ENCODE measurements at regions not wholly inside any gene's neighbourhood (a gene's known extent, or its start where the extent isn't known, plus 50 kb on each side); places are given as distances from the start of the nearest gene placed in this dataset.

DNA sequence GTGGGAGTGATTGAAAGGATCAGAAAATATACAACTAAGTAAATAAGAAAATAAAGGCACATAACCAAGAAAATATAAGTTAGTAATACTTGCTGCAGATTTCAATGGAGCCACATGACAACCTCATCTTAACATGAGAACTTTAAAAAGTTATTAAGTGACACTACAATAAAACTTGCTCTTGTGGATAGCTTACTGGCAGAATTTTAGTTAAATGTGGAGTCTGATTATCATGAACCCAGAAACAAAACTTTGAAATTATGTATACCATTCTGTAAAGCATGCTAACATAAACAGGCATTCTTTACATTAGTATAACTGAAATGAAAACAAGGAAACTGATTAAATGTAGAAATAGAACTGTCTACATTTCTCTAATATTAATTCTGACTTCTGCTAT is 220.9 kb downstream of the RFPL4B start:
- no peak overlapping the region for H2AFZ ChIP-seq
- no peaks in the 10 kb centered on the region for H3K36me3 Mint-ChIP-seq (ENCODE audit: low read depth)
- no peak for DNase-seq (ENCODE audit: low spot score)
- no peak overlapping the region for H3K27ac Mint-ChIP-seq
- no peak for ATAC-seq
- H3K4me2 ChIP-seq = no peak overlapping the region
- H3K79me2 ChIP-seq (replicated peaks; ENCODE audit: insufficient read depth) = no peaks in the 10 kb centered on the region
- no peaks in the 10 kb centered on the region for H3K36me3 ChIP-seq (ENCODE audit: insufficient read depth)
- H3K4me3 ChIP-seq = no peak overlapping the region
- H4K20me1 ChIP-seq (replicated peaks; ENCODE audit: insufficient read depth) = no peaks in the 10 kb centered on the region
- H3K4me1 Mint-ChIP-seq = peaks cover 9% of the 10 kb centered on the region
- no peaks in the 10 kb centered on the region for H3K27me3 ChIP-seq (ENCODE audit: insufficient read depth)
- no peak overlapping the region for H3K4me3 Mint-ChIP-seq
- no peaks in the 10 kb centered on the region for H3K9me3 Mint-ChIP-seq
- H3K27me3 Mint-ChIP-seq (ENCODE audit: insufficient read depth, low read depth, poor library complexity) = no peaks in the 10 kb centered on the region
- H3K4me1 ChIP-seq (ENCODE audit: insufficient read depth) = peaks cover 6% of the 10 kb centered on the region; the same call in 1 of the 2 replicates
- H3K9me2 ChIP-seq (ENCODE audit: insufficient read depth) = no peaks in the 10 kb centered on the region; the same call in 1 of the 2 replicates
- no peaks in the 10 kb centered on the region for H3F3A ChIP-seq (replicated peaks; ENCODE audit: low read depth)
- no peak overlapping the region for H3K27ac ChIP-seq (ENCODE audit: low read depth)
- TF ChIP-seq STAT1 (IDR thresholded peaks at IDR 0.05; ENCODE audit: unreplicated experiment) (no peak), JUNB (IDR thresholded peaks at IDR 0.05; ENCODE audit: unreplicated experiment) (no peak), NANOG (IDR thresholded peaks at IDR 0.05; ENCODE audit: borderline replicate concordance) (no peak), ZNF331 (CRISPR knock-in tag; IDR thresholded peaks at IDR 0.05; ENCODE audit: low read depth) (no peak), POLR2AphosphoS5 (IDR thresholded peaks at IDR 0.05; ENCODE audit: low read depth) (no peak), ZNF114 (CRISPR knock-in tag; IDR thresholded peaks at IDR 0.05) (no peak), EZH2phosphoT487 (IDR thresholded peaks at IDR 0.05; ENCODE audit: unreplicated experiment) (no peak), CREB1 (CRISPR knock-in tag; IDR thresholded peaks at IDR 0.05; ENCODE audit: low read depth) (no peak), EZH2 (IDR thresholded peaks at IDR 0.05; ENCODE audit: low read depth, unreplicated experiment) (no peak)
- TF ChIP-seq, protein P1, sequence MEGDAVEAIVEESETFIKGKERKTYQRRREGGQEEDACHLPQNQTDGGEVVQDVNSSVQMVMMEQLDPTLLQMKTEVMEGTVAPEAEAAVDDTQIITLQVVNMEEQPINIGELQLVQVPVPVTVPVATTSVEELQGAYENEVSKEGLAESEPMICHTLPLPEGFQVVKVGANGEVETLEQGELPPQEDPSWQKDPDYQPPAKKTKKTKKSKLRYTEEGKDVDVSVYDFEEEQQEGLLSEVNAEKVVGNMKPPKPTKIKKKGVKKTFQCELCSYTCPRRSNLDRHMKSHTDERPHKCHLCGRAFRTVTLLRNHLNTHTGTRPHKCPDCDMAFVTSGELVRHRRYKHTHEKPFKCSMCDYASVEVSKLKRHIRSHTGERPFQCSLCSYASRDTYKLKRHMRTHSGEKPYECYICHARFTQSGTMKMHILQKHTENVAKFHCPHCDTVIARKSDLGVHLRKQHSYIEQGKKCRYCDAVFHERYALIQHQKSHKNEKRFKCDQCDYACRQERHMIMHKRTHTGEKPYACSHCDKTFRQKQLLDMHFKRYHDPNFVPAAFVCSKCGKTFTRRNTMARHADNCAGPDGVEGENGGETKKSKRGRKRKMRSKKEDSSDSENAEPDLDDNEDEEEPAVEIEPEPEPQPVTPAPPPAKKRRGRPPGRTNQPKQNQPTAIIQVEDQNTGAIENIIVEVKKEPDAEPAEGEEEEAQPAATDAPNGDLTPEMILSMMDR (conservative IDR thresholded peaks at IDR 0.05; ENCODE audit: low read depth in 2 of 2) = no peak
- TF ChIP-seq, protein P2, sequence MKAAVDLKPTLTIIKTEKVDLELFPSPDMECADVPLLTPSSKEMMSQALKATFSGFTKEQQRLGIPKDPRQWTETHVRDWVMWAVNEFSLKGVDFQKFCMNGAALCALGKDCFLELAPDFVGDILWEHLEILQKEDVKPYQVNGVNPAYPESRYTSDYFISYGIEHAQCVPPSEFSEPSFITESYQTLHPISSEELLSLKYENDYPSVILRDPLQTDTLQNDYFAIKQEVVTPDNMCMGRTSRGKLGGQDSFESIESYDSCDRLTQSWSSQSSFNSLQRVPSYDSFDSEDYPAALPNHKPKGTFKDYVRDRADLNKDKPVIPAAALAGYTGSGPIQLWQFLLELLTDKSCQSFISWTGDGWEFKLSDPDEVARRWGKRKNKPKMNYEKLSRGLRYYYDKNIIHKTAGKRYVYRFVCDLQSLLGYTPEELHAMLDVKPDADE (IDR thresholded peaks at IDR 0.05) = no peak
- TF ChIP-seq, protein P3, sequence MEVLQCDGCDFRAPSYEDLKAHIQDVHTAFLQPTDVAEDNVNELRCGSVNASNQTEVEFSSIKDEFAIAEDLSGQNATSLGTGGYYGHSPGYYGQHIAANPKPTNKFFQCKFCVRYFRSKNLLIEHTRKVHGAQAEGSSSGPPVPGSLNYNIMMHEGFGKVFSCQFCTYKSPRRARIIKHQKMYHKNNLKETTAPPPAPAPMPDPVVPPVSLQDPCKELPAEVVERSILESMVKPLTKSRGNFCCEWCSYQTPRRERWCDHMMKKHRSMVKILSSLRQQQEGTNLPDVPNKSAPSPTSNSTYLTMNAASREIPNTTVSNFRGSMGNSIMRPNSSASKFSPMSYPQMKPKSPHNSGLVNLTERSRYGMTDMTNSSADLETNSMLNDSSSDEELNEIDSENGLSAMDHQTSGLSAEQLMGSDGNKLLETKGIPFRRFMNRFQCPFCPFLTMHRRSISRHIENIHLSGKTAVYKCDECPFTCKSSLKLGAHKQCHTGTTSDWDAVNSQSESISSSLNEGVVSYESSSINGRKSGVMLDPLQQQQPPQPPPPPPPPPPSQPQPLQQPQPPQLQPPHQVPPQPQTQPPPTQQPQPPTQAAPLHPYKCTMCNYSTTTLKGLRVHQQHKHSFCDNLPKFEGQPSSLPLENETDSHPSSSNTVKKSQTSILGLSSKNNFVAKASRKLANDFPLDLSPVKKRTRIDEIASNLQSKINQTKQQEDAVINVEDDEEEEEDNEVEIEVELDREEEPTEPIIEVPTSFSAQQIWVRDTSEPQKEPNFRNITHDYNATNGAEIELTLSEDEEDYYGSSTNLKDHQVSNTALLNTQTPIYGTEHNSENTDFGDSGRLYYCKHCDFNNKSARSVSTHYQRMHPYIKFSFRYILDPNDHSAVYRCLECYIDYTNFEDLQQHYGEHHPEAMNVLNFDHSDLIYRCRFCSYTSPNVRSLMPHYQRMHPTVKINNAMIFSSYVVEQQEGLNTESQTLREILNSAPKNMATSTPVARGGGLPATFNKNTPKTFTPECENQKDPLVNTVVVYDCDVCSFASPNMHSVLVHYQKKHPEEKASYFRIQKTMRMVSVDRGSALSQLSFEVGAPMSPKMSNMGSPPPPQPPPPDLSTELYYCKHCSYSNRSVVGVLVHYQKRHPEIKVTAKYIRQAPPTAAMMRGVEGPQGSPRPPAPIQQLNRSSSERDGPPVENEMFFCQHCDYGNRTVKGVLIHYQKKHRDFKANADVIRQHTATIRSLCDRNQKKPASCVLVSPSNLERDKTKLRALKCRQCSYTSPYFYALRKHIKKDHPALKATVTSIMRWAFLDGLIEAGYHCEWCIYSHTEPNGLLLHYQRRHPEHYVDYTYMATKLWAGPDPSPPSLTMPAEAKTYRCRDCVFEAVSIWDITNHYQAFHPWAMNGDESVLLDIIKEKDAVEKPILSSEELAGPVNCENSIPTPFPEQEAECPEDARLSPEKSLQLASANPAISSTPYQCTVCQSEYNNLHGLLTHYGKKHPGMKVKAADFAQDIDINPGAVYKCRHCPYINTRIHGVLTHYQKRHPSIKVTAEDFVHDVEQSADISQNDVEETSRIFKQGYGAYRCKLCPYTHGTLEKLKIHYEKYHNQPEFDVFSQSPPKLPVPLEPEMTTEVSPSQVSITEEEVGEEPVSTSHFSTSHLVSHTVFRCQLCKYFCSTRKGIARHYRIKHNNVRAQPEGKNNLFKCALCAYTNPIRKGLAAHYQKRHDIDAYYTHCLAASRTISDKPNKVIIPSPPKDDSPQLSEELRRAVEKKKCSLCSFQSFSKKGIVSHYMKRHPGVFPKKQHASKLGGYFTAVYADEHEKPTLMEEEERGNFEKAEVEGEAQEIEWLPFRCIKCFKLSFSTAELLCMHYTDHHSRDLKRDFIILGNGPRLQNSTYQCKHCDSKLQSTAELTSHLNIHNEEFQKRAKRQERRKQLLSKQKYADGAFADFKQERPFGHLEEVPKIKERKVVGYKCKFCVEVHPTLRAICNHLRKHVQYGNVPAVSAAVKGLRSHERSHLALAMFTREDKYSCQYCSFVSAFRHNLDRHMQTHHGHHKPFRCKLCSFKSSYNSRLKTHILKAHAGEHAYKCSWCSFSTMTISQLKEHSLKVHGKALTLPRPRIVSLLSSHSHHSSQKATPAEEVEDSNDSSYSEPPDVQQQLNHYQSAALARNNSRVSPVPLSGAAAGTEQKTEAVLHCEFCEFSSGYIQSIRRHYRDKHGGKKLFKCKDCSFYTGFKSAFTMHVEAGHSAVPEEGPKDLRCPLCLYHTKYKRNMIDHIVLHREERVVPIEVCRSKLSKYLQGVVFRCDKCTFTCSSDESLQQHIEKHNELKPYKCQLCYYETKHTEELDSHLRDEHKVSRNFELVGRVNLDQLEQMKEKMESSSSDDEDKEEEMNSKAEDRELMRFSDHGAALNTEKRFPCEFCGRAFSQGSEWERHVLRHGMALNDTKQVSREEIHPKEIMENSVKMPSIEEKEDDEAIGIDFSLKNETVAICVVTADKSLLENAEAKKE (CRISPR knock-in tag; IDR thresholded peaks at IDR 0.05) = no peak
- TF ChIP-seq, protein P4, sequence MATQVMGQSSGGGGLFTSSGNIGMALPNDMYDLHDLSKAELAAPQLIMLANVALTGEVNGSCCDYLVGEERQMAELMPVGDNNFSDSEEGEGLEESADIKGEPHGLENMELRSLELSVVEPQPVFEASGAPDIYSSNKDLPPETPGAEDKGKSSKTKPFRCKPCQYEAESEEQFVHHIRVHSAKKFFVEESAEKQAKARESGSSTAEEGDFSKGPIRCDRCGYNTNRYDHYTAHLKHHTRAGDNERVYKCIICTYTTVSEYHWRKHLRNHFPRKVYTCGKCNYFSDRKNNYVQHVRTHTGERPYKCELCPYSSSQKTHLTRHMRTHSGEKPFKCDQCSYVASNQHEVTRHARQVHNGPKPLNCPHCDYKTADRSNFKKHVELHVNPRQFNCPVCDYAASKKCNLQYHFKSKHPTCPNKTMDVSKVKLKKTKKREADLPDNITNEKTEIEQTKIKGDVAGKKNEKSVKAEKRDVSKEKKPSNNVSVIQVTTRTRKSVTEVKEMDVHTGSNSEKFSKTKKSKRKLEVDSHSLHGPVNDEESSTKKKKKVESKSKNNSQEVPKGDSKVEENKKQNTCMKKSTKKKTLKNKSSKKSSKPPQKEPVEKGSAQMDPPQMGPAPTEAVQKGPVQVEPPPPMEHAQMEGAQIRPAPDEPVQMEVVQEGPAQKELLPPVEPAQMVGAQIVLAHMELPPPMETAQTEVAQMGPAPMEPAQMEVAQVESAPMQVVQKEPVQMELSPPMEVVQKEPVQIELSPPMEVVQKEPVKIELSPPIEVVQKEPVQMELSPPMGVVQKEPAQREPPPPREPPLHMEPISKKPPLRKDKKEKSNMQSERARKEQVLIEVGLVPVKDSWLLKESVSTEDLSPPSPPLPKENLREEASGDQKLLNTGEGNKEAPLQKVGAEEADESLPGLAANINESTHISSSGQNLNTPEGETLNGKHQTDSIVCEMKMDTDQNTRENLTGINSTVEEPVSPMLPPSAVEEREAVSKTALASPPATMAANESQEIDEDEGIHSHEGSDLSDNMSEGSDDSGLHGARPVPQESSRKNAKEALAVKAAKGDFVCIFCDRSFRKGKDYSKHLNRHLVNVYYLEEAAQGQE (IDR thresholded peaks at IDR 0.05; ENCODE audit: unreplicated experiment) = no peak
